HCT116 (cell line): ENCODE measurements at regions not wholly inside any gene's neighbourhood (a gene's known extent, or its start where the extent isn't known, plus 50 kb on each side); places are given as distances from the start of the nearest gene placed in this dataset.

ENCODE experiments used
- EZH2 ChIP-seq: fragments of 200-600 bp; sonication (generic); IDR thresholded peaks from 2 replicates; pipeline ENCODE4 v1.6.1; 2017; ENCODE audit warnings: antibody characterized with exemption, mixed run types
- EZH2phosphoT487 ChIP-seq: fragments of 200-600 bp; IDR thresholded peaks from 2 replicates; pipeline ENCODE4 v1.6.1; 2018; ENCODE audit warnings: antibody characterized with exemption, borderline replicate concordance
- FOSL1 ChIP-seq: IDR thresholded peaks from 2 replicates; pipeline ENCODE4 v1.6.1; 2012; ENCODE audit warnings: low read depth
- JUND ChIP-seq: IDR thresholded peaks from 2 replicates; pipeline ENCODE4 v1.6.1; 2012
- ZFX ChIP-seq: fragments of 450-650 bp; IDR thresholded peaks from 2 replicates; pipeline ENCODE4 v1.6.1; 2017
- ZNF274 ChIP-seq: fragments of 200-500 bp; sonication (Bioruptor generic); IDR thresholded peaks from 2 replicates; pipeline ENCODE4 v1.6.1; 2014; ENCODE audit warnings: mild to moderate bottlenecking, low read depth, low read length, inconsistent platforms
- TF ChIP-seq, protein P1 (sequence below), 3 experiments: fragments of 200-600 bp in 1 of 3; sonication (generic) in 1 of 3; IDR thresholded peaks in 2 of 3; conservative IDR thresholded peaks in 1 of 3; 2 replicates each; pipeline ENCODE4 v1.5.1; 2012 to 2017; ENCODE audit warnings: low read depth in 2 of 3, low read length in 2 of 3, antibody characterized with exemption in 1 of 3, borderline replicate concordance in 1 of 3, control low read depth in 1 of 3, mild to moderate bottlenecking in 1 of 3, mixed read lengths in 1 of 3, mixed run types in 1 of 3, moderate library complexity in 1 of 3; ENCODE audit not compliant: insufficient read depth in 1 of 3
- TF ChIP-seq, protein P2 (sequence below): IDR thresholded peaks from 2 replicates; pipeline ENCODE4 v1.6.1; 2012

DNA sequence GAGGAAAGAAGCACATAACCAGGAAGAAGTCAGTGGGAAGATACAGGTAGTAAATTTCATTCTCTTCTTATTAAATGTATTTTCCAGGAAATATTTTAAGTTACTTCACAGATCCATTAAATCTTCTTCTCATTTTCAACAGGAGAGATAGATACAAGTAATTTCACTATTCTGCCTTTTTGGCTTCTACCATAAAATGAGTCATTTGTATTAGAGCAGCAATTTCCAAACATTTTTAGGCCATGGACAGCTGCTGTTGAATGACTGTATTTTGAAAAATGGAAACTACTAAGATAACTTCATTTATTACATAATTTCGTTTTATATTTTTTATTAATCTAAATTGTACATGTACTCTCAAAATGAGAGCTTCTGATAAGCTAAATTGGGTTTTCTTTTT is 809.6 kb upstream of the API5 start:
- TF ChIP-seq ZFX (no peak), EZH2phosphoT487 (no peak), EZH2 (no peak), FOSL1 (no peak), ZNF274 (no peak), JUND (no peak)
- TF ChIP-seq, protein P1, sequence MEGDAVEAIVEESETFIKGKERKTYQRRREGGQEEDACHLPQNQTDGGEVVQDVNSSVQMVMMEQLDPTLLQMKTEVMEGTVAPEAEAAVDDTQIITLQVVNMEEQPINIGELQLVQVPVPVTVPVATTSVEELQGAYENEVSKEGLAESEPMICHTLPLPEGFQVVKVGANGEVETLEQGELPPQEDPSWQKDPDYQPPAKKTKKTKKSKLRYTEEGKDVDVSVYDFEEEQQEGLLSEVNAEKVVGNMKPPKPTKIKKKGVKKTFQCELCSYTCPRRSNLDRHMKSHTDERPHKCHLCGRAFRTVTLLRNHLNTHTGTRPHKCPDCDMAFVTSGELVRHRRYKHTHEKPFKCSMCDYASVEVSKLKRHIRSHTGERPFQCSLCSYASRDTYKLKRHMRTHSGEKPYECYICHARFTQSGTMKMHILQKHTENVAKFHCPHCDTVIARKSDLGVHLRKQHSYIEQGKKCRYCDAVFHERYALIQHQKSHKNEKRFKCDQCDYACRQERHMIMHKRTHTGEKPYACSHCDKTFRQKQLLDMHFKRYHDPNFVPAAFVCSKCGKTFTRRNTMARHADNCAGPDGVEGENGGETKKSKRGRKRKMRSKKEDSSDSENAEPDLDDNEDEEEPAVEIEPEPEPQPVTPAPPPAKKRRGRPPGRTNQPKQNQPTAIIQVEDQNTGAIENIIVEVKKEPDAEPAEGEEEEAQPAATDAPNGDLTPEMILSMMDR (IDR thresholded peaks at IDR 0.05 in 2 of 3, conservative IDR thresholded peaks at IDR 0.05 in 1 of 3; ENCODE audit: borderline replicate concordance in 1 of 3, insufficient read depth in 1 of 3, low read depth in 2 of 3, low read length in 2 of 3): no peak
- TF ChIP-seq, protein P2, sequence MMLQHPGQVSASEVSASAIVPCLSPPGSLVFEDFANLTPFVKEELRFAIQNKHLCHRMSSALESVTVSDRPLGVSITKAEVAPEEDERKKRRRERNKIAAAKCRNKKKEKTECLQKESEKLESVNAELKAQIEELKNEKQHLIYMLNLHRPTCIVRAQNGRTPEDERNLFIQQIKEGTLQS: no peak
